Lung (tissue), 11 donors: ENCODE measurements at regions not wholly inside any gene's neighbourhood (a gene's known extent, or its start where the extent isn't known, plus 50 kb on each side); places are given as distances from the start of the nearest gene placed in this dataset.

Experiments used
- ATAC-seq: fragments of 200-7000 bp; cut with Tn5 transposase; one replicate; pipeline ENCODE4 v1.9.1; 2020; ENCODE audit warnings: moderate number of reproducible peaks; ENCODE audit not compliant: insufficient read depth, low FRiP score
- DNase-seq, 3 donors: peaks; one replicate each; pipeline ENCODE4 v3.0.0-alpha.2; 2013 to 2017
- H3K27ac ChIP-seq, 2 donors: one replicate each; pipeline ENCODE4 v1.5.1; 2013; ENCODE audit warnings: mild to moderate bottlenecking in 2 of 2, moderate library complexity in 2 of 2, control low read depth in 1 of 2, inconsistent platforms in 1 of 2, low read depth in 1 of 2, low read length in 1 of 2
- H3K27me3 ChIP-seq, 3 donors: one replicate each; pipeline ENCODE4 v1.5.1; 2013; ENCODE audit warnings: low read length in 2 of 3; ENCODE audit not compliant: control insufficient read depth in 3 of 3, insufficient read depth in 3 of 3
- H3K36me3 ChIP-seq, 4 donors: one replicate each; pipeline ENCODE4 v1.5.1; 2013; ENCODE audit warnings: low read length in 4 of 4, mild to moderate bottlenecking in 1 of 4, moderate library complexity in 1 of 4; ENCODE audit not compliant: control insufficient read depth in 4 of 4, insufficient read depth in 4 of 4
- H3K4me1 ChIP-seq, 5 donors: one replicate each; pipeline ENCODE4 v1.5.1; 2013; ENCODE audit warnings: low read length in 5 of 5, mild to moderate bottlenecking in 2 of 5, moderate library complexity in 1 of 5; ENCODE audit not compliant: control insufficient read depth in 5 of 5, insufficient read depth in 5 of 5
- H3K4me3 ChIP-seq: one replicate; pipeline ENCODE4 v1.5.1; 2013; ENCODE audit warnings: mild to moderate bottlenecking, control low read depth, moderate library complexity
- H3K9ac ChIP-seq, 2 donors: one replicate each; pipeline ENCODE4 v1.5.1; 2013; ENCODE audit warnings: low read length in 2 of 2, control low read depth in 1 of 2; ENCODE audit not compliant: insufficient read depth in 1 of 2
- H3K9me3 ChIP-seq, 4 donors: one replicate each; pipeline ENCODE4 v1.5.1; 2013; ENCODE audit warnings: low read length in 3 of 4, mild to moderate bottlenecking in 1 of 4, moderate library complexity in 1 of 4; ENCODE audit not compliant: control insufficient read depth in 4 of 4, insufficient read depth in 3 of 4
- WGBS, 2 donors: extraction: QIAGEN DNeasy Blood & Tissue Kit; methylation state at CpG; one replicate each; pipeline ENCODE4 v1.1.7; 2013; 5-methylcytosine and 5-hydroxymethylcytosine counted together
- TF ChIP-seq, protein P1 (sequence below): IDR thresholded peaks from 2 replicates; pipeline ENCODE4 v1.5.1; 2012; ENCODE audit warnings: mild to moderate bottlenecking; ENCODE audit errors: control extremely low read depth, extremely low read depth
- donor health status: control.
- donor health status: control.
- donor health status: Bipolar disorder and iron deficiency.
- donor health status: healthy.
- donor health status: DM: yes; HTN: yes; CAD: no.

DNA sequence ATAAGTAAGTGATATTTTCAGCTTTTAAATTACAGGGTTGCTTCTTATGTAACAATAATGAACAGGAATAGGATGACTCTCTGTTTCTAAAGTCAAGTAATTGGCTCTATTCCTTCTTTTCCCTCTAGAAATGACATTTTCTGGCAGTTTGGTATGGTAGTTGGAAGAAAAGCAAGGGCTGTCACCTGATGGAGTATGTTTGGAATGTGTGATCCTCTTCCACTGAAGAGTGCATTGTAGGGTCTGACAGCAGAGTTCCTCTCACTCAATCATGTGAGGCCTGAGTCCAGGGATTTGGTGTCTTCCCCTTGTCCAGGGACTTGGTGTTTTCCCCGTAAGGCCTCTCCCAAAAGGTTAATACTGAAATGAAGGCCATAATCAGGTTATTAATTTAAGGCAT lies 233.8 kb upstream of the FBXL7 start:
- no peak for DNase-seq
- TF ChIP-seq, protein P1, sequence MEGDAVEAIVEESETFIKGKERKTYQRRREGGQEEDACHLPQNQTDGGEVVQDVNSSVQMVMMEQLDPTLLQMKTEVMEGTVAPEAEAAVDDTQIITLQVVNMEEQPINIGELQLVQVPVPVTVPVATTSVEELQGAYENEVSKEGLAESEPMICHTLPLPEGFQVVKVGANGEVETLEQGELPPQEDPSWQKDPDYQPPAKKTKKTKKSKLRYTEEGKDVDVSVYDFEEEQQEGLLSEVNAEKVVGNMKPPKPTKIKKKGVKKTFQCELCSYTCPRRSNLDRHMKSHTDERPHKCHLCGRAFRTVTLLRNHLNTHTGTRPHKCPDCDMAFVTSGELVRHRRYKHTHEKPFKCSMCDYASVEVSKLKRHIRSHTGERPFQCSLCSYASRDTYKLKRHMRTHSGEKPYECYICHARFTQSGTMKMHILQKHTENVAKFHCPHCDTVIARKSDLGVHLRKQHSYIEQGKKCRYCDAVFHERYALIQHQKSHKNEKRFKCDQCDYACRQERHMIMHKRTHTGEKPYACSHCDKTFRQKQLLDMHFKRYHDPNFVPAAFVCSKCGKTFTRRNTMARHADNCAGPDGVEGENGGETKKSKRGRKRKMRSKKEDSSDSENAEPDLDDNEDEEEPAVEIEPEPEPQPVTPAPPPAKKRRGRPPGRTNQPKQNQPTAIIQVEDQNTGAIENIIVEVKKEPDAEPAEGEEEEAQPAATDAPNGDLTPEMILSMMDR: no peak
- H3K9me3 ChIP-seq: peaks cover 0 to 4% (median 0%) of the 10 kb centered on the region in 4 donors
- H3K27me3 ChIP-seq: no peaks in the 10 kb centered on the region
- no peak overlapping the region for H3K4me3 ChIP-seq
- H3K4me1 ChIP-seq: peaks cover 0 to 10% (median 4%) of the 10 kb centered on the region in 5 donors
- no peaks in the 10 kb centered on the region for H3K36me3 ChIP-seq
- H3K9ac ChIP-seq: no peak overlapping the region
- WGBS, 2 donors: 74 to 96% methylated on average over 1 of the region's 1 CpG
- no peak for ATAC-seq
- H3K27ac ChIP-seq: no peak overlapping the region

DNA sequence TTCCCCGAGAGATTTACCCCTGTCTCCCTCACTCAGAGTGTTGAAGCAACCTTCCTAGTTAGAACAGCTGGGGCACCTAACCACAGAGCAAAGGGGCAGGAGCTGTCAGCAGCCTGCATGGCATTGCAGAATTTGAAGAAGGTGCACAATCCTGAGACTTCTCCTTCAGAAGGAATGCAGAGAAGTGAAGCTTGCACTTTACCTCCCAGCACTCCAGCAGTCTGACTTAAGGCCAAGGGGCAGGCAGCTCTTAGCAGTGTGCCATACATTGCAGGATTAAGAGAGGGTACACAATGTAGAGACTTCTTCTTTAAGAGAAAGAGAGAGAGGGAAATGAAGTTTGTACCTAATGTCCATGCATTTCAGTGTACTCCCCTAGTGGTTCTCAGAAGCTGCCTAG lies 236.0 kb upstream of the FBXL7 start:
- no peak overlapping the region for H3K9ac ChIP-seq
- H3K9me3 ChIP-seq: no peaks in the 10 kb centered on the region
- H3K27ac ChIP-seq: no peak overlapping the region
- no peak overlapping the region for H3K4me3 ChIP-seq
- H3K4me1 ChIP-seq: peaks cover 0 to 32% (median 11%) of the 10 kb centered on the region in 5 donors
- H3K36me3 ChIP-seq: no peaks in the 10 kb centered on the region
- ATAC-seq: no peak
- TF ChIP-seq, protein P1: no peak
- H3K27me3 ChIP-seq: no peaks in the 10 kb centered on the region
- WGBS, 2 donors: 57 to 76% methylated on average over 1 of the region's 1 CpG
- DNase-seq: no peak

DNA sequence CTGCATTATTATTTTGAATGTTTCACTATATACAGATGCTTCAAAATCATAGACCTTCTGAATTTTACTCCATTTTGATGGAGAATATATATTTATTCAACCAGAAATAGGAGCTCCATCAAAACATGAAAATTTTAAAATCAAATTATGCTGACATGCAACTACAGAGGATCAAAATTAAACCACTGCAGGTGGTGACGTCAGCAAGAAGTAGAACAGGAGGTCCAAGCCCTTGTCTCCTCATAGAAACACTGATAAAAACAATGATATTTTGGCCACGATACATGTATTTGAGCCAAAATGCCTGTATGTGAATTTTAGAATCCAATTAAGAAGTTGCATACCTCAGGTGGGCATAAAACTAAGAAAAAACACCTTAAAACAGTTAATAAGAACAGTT lies 236.6 kb upstream of the FBXL7 start:
- Histone ChIP-seq H3K9me3 (no peaks in the 10 kb centered on the region), H3K27ac (no peak overlapping the region), H3K27me3 (no peaks in the 10 kb centered on the region), H3K4me3 (no peak overlapping the region), H3K4me1 (peaks cover 0 to 32% (median 11%) of the 10 kb centered on the region in 5 donors), H3K9ac (no peak overlapping the region), H3K36me3 (no peaks in the 10 kb centered on the region)
- no peak for DNase-seq
- TF ChIP-seq, protein P1: no peak
- WGBS, 2 donors: 79 to 80% methylated on average over 2 of the region's 2 CpGs
- no peak for ATAC-seq

DNA sequence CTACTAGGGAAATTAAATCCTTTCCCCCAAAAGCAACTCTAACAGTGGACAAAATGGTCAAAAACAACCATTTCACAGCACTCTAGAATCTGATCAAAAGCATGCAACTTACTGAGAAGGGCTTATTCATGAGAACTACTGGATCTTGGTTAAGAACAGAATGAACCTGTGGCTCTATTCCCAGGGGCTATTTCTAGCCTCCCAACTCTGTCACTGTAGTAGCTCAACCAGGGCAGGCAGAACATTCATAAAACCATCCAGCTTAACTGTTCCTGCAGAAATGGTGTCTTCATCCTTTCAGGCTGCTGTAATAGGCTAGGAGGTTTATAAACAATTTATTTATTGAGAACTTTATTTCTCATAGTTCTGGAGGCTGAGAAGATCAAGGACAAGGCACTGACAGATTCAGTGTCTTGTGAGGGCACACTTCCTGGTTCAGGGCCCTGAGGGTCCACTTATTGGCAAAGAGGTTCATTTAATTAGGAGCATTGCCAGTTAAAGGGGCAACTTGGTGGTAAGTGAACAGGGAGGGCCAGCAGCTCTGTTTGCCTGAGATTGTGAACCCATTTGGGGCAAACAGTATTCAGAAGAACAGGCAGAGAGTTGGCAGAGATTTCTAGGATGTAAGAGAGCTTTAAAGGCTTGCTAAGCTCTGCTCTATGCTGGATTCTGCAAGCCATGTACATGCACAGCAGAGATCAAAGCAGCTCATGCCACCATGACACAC lies 238.5 kb upstream of the FBXL7 start:
- DNase-seq (no peak), ATAC-seq (no peak)
- Histone ChIP-seq H3K9me3 (no peaks in the 10 kb centered on the region), H3K27ac (no peak overlapping the region), H3K36me3 (no peaks in the 10 kb centered on the region), H3K9ac (no peak overlapping the region), H3K4me3 (no peak overlapping the region), H3K27me3 (no peaks in the 10 kb centered on the region), H3K4me1 (peaks cover 0 to 35% (median 11%) of the 10 kb centered on the region in 5 donors)
- TF ChIP-seq, protein P1: no peak
